Stomach (tissue), 4 donors: ENCODE measurements at regions not wholly inside any gene's neighbourhood (a gene's known extent, or its start where the extent isn't known, plus 50 kb on each side); places are given as distances from the start of the nearest gene placed in this dataset.

ENCODE experiments used
- CTCF ChIP-seq, 7 experiments: fragments of 450-650 bp in 4 of 7; fragments of 200-600 bp in 3 of 7; sonication (generic) in 3 of 7; IDR thresholded peaks; one replicate each; pipeline ENCODE4 v1.5.1; 2016 to 2019; ENCODE audit warnings: antibody characterized with exemption in 7 of 7, control low read depth in 2 of 7, mild to moderate bottlenecking in 1 of 7
- POLR2AphosphoS5 ChIP-seq, 3 donors: sonication (generic); formaldehyde crosslinking; IDR thresholded peaks; one replicate each; pipeline ENCODE4 v1.6.1; 2016; ENCODE audit warnings: antibody characterized with exemption in 3 of 3

GRCh38 chr1:81192647-81193642, 607.8 kb upstream of the ADGRL2 start:
- TF ChIP-seq CTCF (IDR thresholded peaks at IDR 0.05) = no peak
- no peak for TF ChIP-seq POLR2AphosphoS5 (IDR thresholded peaks at IDR 0.05)
